Natural killer cell (primary cell): ENCODE measurements at regions not wholly inside any gene's neighbourhood (a gene's known extent, or its start where the extent isn't known, plus 50 kb on each side); places are given as distances from the start of the nearest gene placed in this dataset.

Experiments used
- ATAC-seq, 3 donors: fragments of 150-1000 bp in 2 of 3; fragments of 200-7000 bp in 1 of 3; cut with Tn5 transposase; 1 replicate in 1 of 3; 2 replicates in 2 of 3; pipeline ENCODE4 v1.10.0; 2021; ENCODE audit warnings: mild to moderate bottlenecking in 2 of 3, moderate library complexity in 2 of 3
- DNase-seq, 2 donors: peaks; one replicate each; pipeline versions ENCODE4 v3.0.0 to v3.0.0-alpha.2; 2013 to 2021; ENCODE audit warnings: mixed read lengths in 1 of 2
- H3K27ac ChIP-seq: one replicate; pipeline ENCODE4 v1.5.1; 2013; ENCODE audit warnings: mild to moderate bottlenecking, low read length
- H3K27me3 ChIP-seq: one replicate; pipeline ENCODE4 v1.6.1; 2013; ENCODE audit warnings: low read length; ENCODE audit not compliant: control insufficient read depth, insufficient read depth
- H3K36me3 ChIP-seq: one replicate; pipeline ENCODE4 v1.6.1; 2013; ENCODE audit warnings: low read length; ENCODE audit not compliant: control insufficient read depth, insufficient read depth
- H3K4me1 ChIP-seq: one replicate; pipeline ENCODE4 v1.6.1; 2013; ENCODE audit warnings: low read length; ENCODE audit not compliant: control insufficient read depth, insufficient read depth
- H3K4me3 ChIP-seq: one replicate; pipeline ENCODE4 v1.5.1; 2013; ENCODE audit warnings: low read length
- H3K9me3 ChIP-seq: one replicate; pipeline ENCODE4 v1.6.1; 2013; ENCODE audit warnings: low read length; ENCODE audit not compliant: control insufficient read depth, insufficient read depth
- H3K27ac Mint-ChIP-seq, 2 donors: one replicate each; pipeline ENCODE4 v1.8.0; 2022; ENCODE audit warnings: mild to moderate bottlenecking in 2 of 2, mixed read lengths in 2 of 2, moderate library complexity in 1 of 2
- H3K27me3 Mint-ChIP-seq, 2 donors: one replicate each; pipeline ENCODE4 v1.8.0; 2022; ENCODE audit warnings: low read depth in 2 of 2, mixed read lengths in 2 of 2
- H3K36me3 Mint-ChIP-seq: one replicate; pipeline ENCODE4 v1.8.0; 2022; ENCODE audit warnings: mixed read lengths
- H3K4me1 Mint-ChIP-seq, 2 donors: one replicate each; pipeline ENCODE4 v1.8.0; 2022; ENCODE audit warnings: mixed read lengths in 2 of 2
- H3K4me3 Mint-ChIP-seq: one replicate; pipeline ENCODE4 v1.8.0; 2022; ENCODE audit warnings: mild to moderate bottlenecking, moderate library complexity, mixed read lengths
- H3K9me3 Mint-ChIP-seq, 2 donors: one replicate each; pipeline ENCODE4 v1.8.0; 2022; ENCODE audit warnings: mixed read lengths in 2 of 2
- WGBS: methylation state at CpG from one replicate; pipeline ENCODE4 v1.1.7; 2013; ENCODE audit warnings: missing lambda C conversion rate; ENCODE audit not compliant: insufficient coverage; 5-methylcytosine and 5-hydroxymethylcytosine counted together
- intact Hi-C: fragments of 100-400 bp; cut with micrococcal nuclease; formaldehyde crosslinking; loops from one replicate; pipeline ENCODE4 v1.14.2; 2022
- TF ChIP-seq, protein P1 (sequence below): fragments of 200-600 bp; IDR thresholded peaks from one replicate; pipeline ENCODE4 v1.8.0; 2022; ENCODE audit warnings: antibody characterized with exemption

DNA sequence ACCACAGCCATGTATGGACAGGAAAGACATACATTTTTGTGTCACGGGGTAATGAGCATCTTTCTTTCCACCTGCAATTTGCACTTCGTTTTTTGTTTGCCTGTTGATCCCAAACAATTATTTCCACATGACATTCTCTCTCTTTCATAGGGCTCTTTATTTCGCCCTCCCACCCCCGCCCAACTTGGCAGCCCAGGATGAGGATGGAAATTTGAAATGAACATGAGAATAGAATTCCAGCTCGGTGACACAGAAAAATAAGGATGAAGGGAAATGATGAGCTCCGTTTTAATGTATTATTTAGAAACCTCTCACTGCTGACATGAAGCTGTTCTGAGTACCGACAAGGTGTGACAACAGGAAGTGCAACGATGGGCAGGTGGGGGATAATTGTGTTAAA is 443.3 kb downstream of the SOCS6 start:
- DNase-seq (no peak), ATAC-seq (no peak)
- intact Hi-C loops, result no loop called here
- Histone ChIP-seq H3K9me3 (no peaks in the 10 kb centered on the region), H3K36me3 (no peaks in the 10 kb centered on the region), H3K27me3 (no peaks in the 10 kb centered on the region), H3K27ac (no peak overlapping the region), H3K4me3 (no peak overlapping the region), H3K4me1 (no peaks in the 10 kb centered on the region)
- Mint-ChIP-seq H3K4me3 (no peak overlapping the region), H3K4me1 (no peaks in the 10 kb centered on the region), H3K27ac (no peak overlapping the region), H3K9me3 (peaks cover 2 to 3% of the 10 kb centered on the region in 2 donors), H3K27me3 (peaks cover 0 to 2% of the 10 kb centered on the region in 2 donors), H3K36me3 (no peaks in the 10 kb centered on the region)
- 88% methylated on average over 7 of the region's 8 CpGs for whole genome bisulfite sequencing
- TF ChIP-seq, protein P1, sequence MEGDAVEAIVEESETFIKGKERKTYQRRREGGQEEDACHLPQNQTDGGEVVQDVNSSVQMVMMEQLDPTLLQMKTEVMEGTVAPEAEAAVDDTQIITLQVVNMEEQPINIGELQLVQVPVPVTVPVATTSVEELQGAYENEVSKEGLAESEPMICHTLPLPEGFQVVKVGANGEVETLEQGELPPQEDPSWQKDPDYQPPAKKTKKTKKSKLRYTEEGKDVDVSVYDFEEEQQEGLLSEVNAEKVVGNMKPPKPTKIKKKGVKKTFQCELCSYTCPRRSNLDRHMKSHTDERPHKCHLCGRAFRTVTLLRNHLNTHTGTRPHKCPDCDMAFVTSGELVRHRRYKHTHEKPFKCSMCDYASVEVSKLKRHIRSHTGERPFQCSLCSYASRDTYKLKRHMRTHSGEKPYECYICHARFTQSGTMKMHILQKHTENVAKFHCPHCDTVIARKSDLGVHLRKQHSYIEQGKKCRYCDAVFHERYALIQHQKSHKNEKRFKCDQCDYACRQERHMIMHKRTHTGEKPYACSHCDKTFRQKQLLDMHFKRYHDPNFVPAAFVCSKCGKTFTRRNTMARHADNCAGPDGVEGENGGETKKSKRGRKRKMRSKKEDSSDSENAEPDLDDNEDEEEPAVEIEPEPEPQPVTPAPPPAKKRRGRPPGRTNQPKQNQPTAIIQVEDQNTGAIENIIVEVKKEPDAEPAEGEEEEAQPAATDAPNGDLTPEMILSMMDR, result no peak

DNA sequence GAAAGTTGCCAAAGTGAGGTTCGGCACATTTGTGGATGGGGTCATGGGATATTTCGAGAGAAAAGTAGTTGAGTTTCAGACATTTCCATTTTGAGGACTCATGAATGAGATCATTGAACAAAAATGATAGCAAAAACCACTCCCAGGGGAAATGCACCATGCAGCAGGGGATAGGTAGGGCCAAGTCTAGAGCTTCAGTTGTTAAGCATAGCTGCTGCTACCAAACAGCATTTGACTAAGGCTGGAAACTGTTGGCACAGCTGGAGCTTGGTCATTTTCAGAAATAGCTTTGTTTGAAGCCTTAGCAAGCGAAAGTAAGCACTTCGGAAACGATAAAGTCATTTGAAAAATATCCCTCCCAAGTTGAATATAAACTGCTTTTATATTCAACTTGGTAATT is 431.8 kb downstream of the SOCS6 start:
- no peaks in the 10 kb centered on the region for H3K27me3 ChIP-seq
- H3K9me3 ChIP-seq, result no peaks in the 10 kb centered on the region
- WGBS, result 97% methylated on average over 4 of the region's 5 CpGs
- H3K27ac Mint-ChIP-seq, result no peak overlapping the region
- ATAC-seq (no peak), DNase-seq (no peak)
- no peaks in the 10 kb centered on the region for H3K4me1 Mint-ChIP-seq
- H3K4me3 ChIP-seq, result no peak overlapping the region
- H3K4me1 ChIP-seq, result no peaks in the 10 kb centered on the region
- intact Hi-C loops, result no loop called here
- H3K27me3 Mint-ChIP-seq, result no peaks in the 10 kb centered on the region
- H3K4me3 Mint-ChIP-seq, result no peak overlapping the region
- no peaks in the 10 kb centered on the region for H3K36me3 Mint-ChIP-seq
- H3K9me3 Mint-ChIP-seq, result no peaks in the 10 kb centered on the region
- TF ChIP-seq, protein P1, result no peak
- H3K27ac ChIP-seq, result no peak overlapping the region
- H3K36me3 ChIP-seq, result no peaks in the 10 kb centered on the region

GRCh38 chr18:70709720-70710119 is 420.9 kb downstream of the SOCS6 start:
- Mint-ChIP-seq H3K4me1 (peaks cover 0 to 7% of the 10 kb centered on the region in 2 donors), H3K9me3 (peaks cover 8 to 9% of the 10 kb centered on the region in 2 donors), H3K4me3 (no peak overlapping the region), H3K27me3 (peaks cover 0 to 3% of the 10 kb centered on the region in 2 donors), H3K27ac (no peak overlapping the region), H3K36me3 (no peaks in the 10 kb centered on the region)
- Histone ChIP-seq H3K9me3 (no peaks in the 10 kb centered on the region), H3K36me3 (no peaks in the 10 kb centered on the region), H3K27me3 (no peaks in the 10 kb centered on the region), H3K4me1 (no peaks in the 10 kb centered on the region), H3K4me3 (no peak overlapping the region), H3K27ac (no peak overlapping the region)
- TF ChIP-seq, protein P1, result no peak
- ATAC-seq (no peak), DNase-seq (no peak)
- WGBS, result 59% methylated on average over 3 of the region's 3 CpGs
- intact Hi-C loops, result no loop called here

DNA sequence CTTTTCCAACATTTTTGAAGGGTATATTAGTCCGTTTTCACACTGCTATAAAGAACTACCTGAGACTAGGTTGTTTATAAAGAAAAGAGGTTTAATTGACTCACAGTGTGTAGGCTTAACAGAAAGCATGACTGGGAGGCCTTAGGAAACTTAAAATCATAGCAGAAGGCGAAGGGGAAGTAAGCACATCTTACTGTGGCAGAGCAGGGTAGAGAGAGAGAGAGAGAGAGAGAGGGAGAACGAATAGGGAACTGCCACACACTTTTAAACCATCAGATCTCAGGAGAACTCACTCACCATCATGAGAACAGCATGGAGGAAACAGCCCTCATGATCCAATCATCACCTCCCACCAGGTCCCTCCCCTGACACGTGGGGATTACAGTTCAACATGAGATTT is 420.3 kb downstream of the SOCS6 start:
- H3K4me3 ChIP-seq, result no peak overlapping the region
- intact Hi-C loops, result no loop called here
- no peaks in the 10 kb centered on the region for H3K27me3 ChIP-seq
- WGBS, result 60% methylated on average over 3 of the region's 4 CpGs
- peaks cover 8 to 9% of the 10 kb centered on the region in 2 donors for H3K9me3 Mint-ChIP-seq
- no peaks in the 10 kb centered on the region for H3K36me3 Mint-ChIP-seq
- H3K27ac Mint-ChIP-seq, result no peak overlapping the region
- H3K9me3 ChIP-seq, result no peaks in the 10 kb centered on the region
- no peak overlapping the region for H3K27ac ChIP-seq
- ATAC-seq, result no peak
- peaks cover 0 to 3% of the 10 kb centered on the region in 2 donors for H3K27me3 Mint-ChIP-seq
- H3K4me1 Mint-ChIP-seq, result peaks cover 0 to 7% of the 10 kb centered on the region in 2 donors
- H3K4me3 Mint-ChIP-seq, result no peak overlapping the region
- H3K36me3 ChIP-seq, result no peaks in the 10 kb centered on the region
- H3K4me1 ChIP-seq, result no peaks in the 10 kb centered on the region
- TF ChIP-seq, protein P1, result no peak
- DNase-seq, result no peak
